A673 (cell line): ENCODE measurements at regions not wholly inside any gene's neighbourhood (a gene's known extent, or its start where the extent isn't known, plus 50 kb on each side); places are given as distances from the start of the nearest gene placed in this dataset.

Experiments
- CTCF ChIP-seq: fragments of 300-800, 200-600 bp; sonication (generic); conservative IDR thresholded peaks from 2 replicates; pipeline ENCODE4 v1.5.1; 2017; ENCODE audit warnings: low read depth, mild to moderate bottlenecking, antibody characterized with exemption, low read length, moderate library complexity, mixed read lengths
- EZH2 ChIP-seq: fragments of 200-600 bp; sonication (generic); IDR thresholded peaks from 2 replicates; pipeline ENCODE4 v1.6.1; 2017; ENCODE audit warnings: borderline replicate concordance, low read depth, mild to moderate bottlenecking, mixed read lengths, antibody characterized with exemption, low read length; ENCODE audit not compliant: poor library complexity, severe bottlenecking

DNA sequence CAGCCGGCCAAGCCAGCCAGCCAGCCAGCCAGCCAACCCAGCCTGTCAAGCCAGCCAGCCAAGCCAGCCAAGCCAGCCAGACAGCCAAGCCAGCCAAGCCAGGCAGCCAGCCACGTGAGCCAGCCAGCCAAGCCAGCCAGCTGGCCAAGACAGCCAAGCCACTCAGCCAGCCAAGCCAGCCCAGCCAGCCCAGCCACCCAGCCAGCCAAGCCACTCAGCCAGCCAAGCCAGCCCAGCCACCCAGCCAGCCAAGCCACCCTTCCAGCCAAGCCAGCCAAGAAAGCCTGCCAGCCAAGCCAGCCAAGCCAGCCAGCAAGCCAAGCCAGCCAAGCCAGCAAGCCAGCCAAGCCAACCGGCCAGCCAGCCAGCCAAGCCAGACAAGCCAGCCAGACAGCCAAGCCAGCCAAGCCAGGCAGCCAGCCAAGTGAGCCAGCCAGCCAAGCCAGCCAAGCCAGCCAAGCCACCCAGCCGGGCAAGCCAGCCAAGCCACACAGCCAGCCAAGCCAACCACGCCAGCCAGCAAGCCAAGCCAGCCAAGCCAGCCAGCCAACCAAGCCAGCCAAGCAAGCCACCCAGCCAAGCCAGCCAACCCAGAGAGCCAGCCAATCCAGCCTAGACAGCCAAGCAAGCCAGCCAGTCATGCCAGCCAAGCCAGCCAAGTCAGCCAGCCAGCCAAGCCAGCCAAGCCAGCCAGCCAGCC lies 199.5 kb downstream of the GOLGA6L6 start:
- TF ChIP-seq CTCF: no peak
- TF ChIP-seq EZH2: no peak
